ENCODE measurements at regions not wholly inside any gene's neighbourhood (a gene's known extent, or its start where the extent isn't known, plus 50 kb on each side); places are given as distances from the start of the nearest gene placed in this dataset.
"Not testable (repeated sequence)": the region's sequence is repeated elsewhere in the genome, so short reads cannot be mapped to it uniquely, and the experiment has no call there.

- no peak for DNase-seq
Measured at GRCh38 chr15:36117296-36117787, 462.1 kb upstream of the CDIN1 start.

- DNase-seq, result no peak
Measured at GRCh38 chr15:36126194-36126593, 453.2 kb upstream of the CDIN1 start.

- no peak for DNase-seq
Measured at GRCh38 chr15:36130641-36131310, 448.6 kb upstream of the CDIN1 start.

- DNase-seq, result no peak
Measured at GRCh38 chr15:36133742-36134141, 445.7 kb upstream of the CDIN1 start.

GRCh38 chr15:36136049-36136448, 443.4 kb upstream of the CDIN1 start:
- no peak for DNase-seq

- no peak for DNase-seq
Measured at GRCh38 chr15:36152936-36153335, 426.5 kb upstream of the CDIN1 start.

GRCh38 chr15:36156879-36157427, 422.5 kb upstream of the CDIN1 start:
- DNase-seq, result no peak

GRCh38 chr15:36160351-36160750, 419.1 kb upstream of the CDIN1 start:
- DNase-seq, result no peak

GRCh38 chr15:36161108-36161507, 418.3 kb upstream of the CDIN1 start:
- DNase-seq, result no peak

- no peak for DNase-seq
Measured at GRCh38 chr15:36161771-36162212, 417.6 kb upstream of the CDIN1 start.

GRCh38 chr15:36163983-36164382, 415.4 kb upstream of the CDIN1 start:
- DNase-seq, result not testable (repeated sequence)

- DNase-seq, result no peak
Measured at GRCh38 chr15:36172955-36173354, 406.5 kb upstream of the CDIN1 start.

GRCh38 chr15:36175186-36175740, 404.2 kb upstream of the CDIN1 start:
- DNase-seq, result no peak

GRCh38 chr15:36175741-36176291, 403.6 kb upstream of the CDIN1 start:
- no peak for DNase-seq

GRCh38 chr15:36177590-36178302, 401.7 kb upstream of the CDIN1 start:
- DNase-seq, result no peak

GRCh38 chr15:36178303-36178633, 401.2 kb upstream of the CDIN1 start:
- no peak for DNase-seq

GRCh38 chr15:36183201-36183600, 396.2 kb upstream of the CDIN1 start:
- no peak for DNase-seq

GRCh38 chr15:36185438-36185837, 394.0 kb upstream of the CDIN1 start:
- no peak for DNase-seq

- DNase-seq, result no peak
Measured at GRCh38 chr15:36185845-36186244, 393.6 kb upstream of the CDIN1 start.

GRCh38 chr15:36186376-36186775, 393.1 kb upstream of the CDIN1 start:
- DNase-seq, result no peak

GRCh38 chr15:36191459-36191858, 388.0 kb upstream of the CDIN1 start:
- no peak for DNase-seq

GRCh38 chr15:36195361-36196007, 383.9 kb upstream of the CDIN1 start:
- not testable (repeated sequence) for DNase-seq

Data from CD4-positive, alpha-beta T cell treated with Interleukin-17A for 1 hour (primary cell).